GM23338 (cell line): ENCODE measurements at regions not wholly inside any gene's neighbourhood (a gene's known extent, or its start where the extent isn't known, plus 50 kb on each side); places are given as distances from the start of the nearest gene placed in this dataset.

Source experiments
- ATAC-seq: fragments of 200-7000 bp; cut with Tn5 transposase; 3 replicates; pipeline ENCODE4 v1.9.1; 2020
- DNase-seq: peaks from one replicate; pipeline ENCODE4 v3.0.0-alpha.2; 2015; ENCODE audit warnings: low spot score
- H2AFZ ChIP-seq: fragments of 200-600 bp; sonication (generic); 2 replicates; pipeline ENCODE4 v1.8.0; 2016; ENCODE audit warnings: antibody characterized with exemption, mild to moderate bottlenecking, moderate library complexity
- H3F3A ChIP-seq: fragments of 200-600 bp; sonication (generic); replicated peaks from 2 replicates; pipeline ENCODE4 v1.8.0; 2017; ENCODE audit warnings: antibody characterized with exemption, mixed run types, low read depth
- H3K27ac ChIP-seq: fragments of 200-600 bp; sonication (generic); 2 replicates; pipeline ENCODE4 v1.6.1; 2016; ENCODE audit warnings: low read depth
- H3K27me3 ChIP-seq: fragments of 200-600 bp; sonication (generic); 2 replicates; pipeline ENCODE4 v1.8.0; 2016; ENCODE audit warnings: mild to moderate bottlenecking, mixed run types, moderate library complexity; ENCODE audit not compliant: insufficient read depth
- H3K36me3 ChIP-seq: fragments of 200-600 bp; sonication (generic); 2 replicates; pipeline ENCODE4 v1.8.0; 2016; ENCODE audit warnings: mild to moderate bottlenecking; ENCODE audit not compliant: insufficient read depth
- H3K4me1 ChIP-seq: fragments of 200-600 bp; sonication (generic); 2 replicates; pipeline ENCODE4 v1.8.0; 2016; ENCODE audit warnings: mild to moderate bottlenecking, moderate library complexity; ENCODE audit not compliant: insufficient read depth
- H3K4me2 ChIP-seq: fragments of 200-600 bp; sonication (generic); 2 replicates; pipeline ENCODE4 v1.7.1; 2017; ENCODE audit warnings: mixed run types
- H3K4me3 ChIP-seq: fragments of 200-600 bp; sonication (generic); 2 replicates; pipeline ENCODE4 v1.6.1; 2016; ENCODE audit warnings: mixed run types
- H3K79me2 ChIP-seq: fragments of 200-600 bp; sonication (generic); replicated peaks from 2 replicates; pipeline ENCODE4 v1.8.0; 2017; ENCODE audit warnings: mild to moderate bottlenecking; ENCODE audit not compliant: insufficient read depth
- H3K9me2 ChIP-seq: fragments of 200-600 bp; sonication (generic); 2 replicates; pipeline ENCODE4 v1.8.0; 2017; ENCODE audit not compliant: insufficient read depth
- H4K20me1 ChIP-seq: fragments of 200-600 bp; sonication (generic); replicated peaks from 2 replicates; pipeline ENCODE4 v1.8.0; 2017; ENCODE audit warnings: mild to moderate bottlenecking; ENCODE audit not compliant: insufficient read depth
- H3K27ac Mint-ChIP-seq: 2 replicates; pipeline ENCODE4 v1.8.0; 2020; ENCODE audit warnings: inconsistent platforms, mild to moderate bottlenecking, moderate library complexity, mixed read lengths
- H3K27me3 Mint-ChIP-seq: 3 replicates; pipeline ENCODE4 v1.8.0; 2022; ENCODE audit warnings: low read depth, mild to moderate bottlenecking, moderate library complexity, mixed read lengths, inconsistent platforms; ENCODE audit not compliant: insufficient read depth, poor library complexity
- H3K36me3 Mint-ChIP-seq: 3 replicates; pipeline ENCODE4 v1.8.0; 2021; ENCODE audit warnings: low read depth, mild to moderate bottlenecking, inconsistent platforms, moderate library complexity, mixed read lengths
- H3K4me1 Mint-ChIP-seq: 3 replicates; pipeline ENCODE4 v1.8.0; 2020; ENCODE audit warnings: mild to moderate bottlenecking, inconsistent platforms, mixed read lengths
- H3K4me3 Mint-ChIP-seq: 3 replicates; pipeline ENCODE4 v1.8.0; 2021; ENCODE audit warnings: moderate library complexity, mild to moderate bottlenecking, inconsistent platforms, mixed read lengths
- H3K9me3 Mint-ChIP-seq: 3 replicates; pipeline ENCODE4 v1.8.0; 2020; ENCODE audit warnings: moderate library complexity, mild to moderate bottlenecking, inconsistent platforms, mixed read lengths
- CREB1 ChIP-seq: fragments of 250-450 bp; sonication (Bioruptor Pico); IDR thresholded peaks from 2 replicates; pipeline ENCODE4 v1.5.0; 2020; ENCODE audit warnings: low read depth, mild to moderate bottlenecking, moderate library complexity
- CTCF ChIP-seq, 2 experiments: fragments of 200-600 bp in 1 of 2; sonication (generic) in 1 of 2; conservative IDR thresholded peaks; 2 replicates each; pipeline versions ENCODE4 v1.5.1 to v1.6.1; 2016 to 2017; ENCODE audit warnings: antibody characterized with exemption in 2 of 2, low read depth in 2 of 2, mild to moderate bottlenecking in 2 of 2, moderate library complexity in 1 of 2
- ETS1 ChIP-seq: IDR thresholded peaks from 2 replicates; pipeline ENCODE4 v1.6.1; 2016; ENCODE audit warnings: antibody characterized with exemption
- EZH2 ChIP-seq: fragments of 200-600 bp; sonication (generic); IDR thresholded peaks from one replicate; pipeline ENCODE4 v1.8.0; 2017; ENCODE audit warnings: antibody characterized with exemption, mild to moderate bottlenecking, low read depth; ENCODE audit not compliant: unreplicated experiment
- EZH2phosphoT487 ChIP-seq: fragments of 200-600 bp; sonication (generic); IDR thresholded peaks from one replicate; pipeline ENCODE4 v1.8.1; 2018; ENCODE audit warnings: antibody characterized with exemption; ENCODE audit not compliant: unreplicated experiment
- JUNB ChIP-seq: IDR thresholded peaks from one replicate; pipeline ENCODE4 v1.6.1; 2016; ENCODE audit warnings: antibody characterized with exemption; ENCODE audit not compliant: unreplicated experiment
- NANOG ChIP-seq: IDR thresholded peaks from 2 replicates; pipeline ENCODE4 v1.6.1; 2016; ENCODE audit warnings: antibody characterized with exemption, borderline replicate concordance
- POLR2AphosphoS5 ChIP-seq: IDR thresholded peaks from 2 replicates; pipeline ENCODE4 v1.6.1; 2016; ENCODE audit warnings: antibody characterized with exemption, low read depth
- REST ChIP-seq: IDR thresholded peaks from one replicate; pipeline ENCODE4 v1.6.1; 2018; ENCODE audit warnings: antibody characterized with exemption; ENCODE audit not compliant: unreplicated experiment
- STAT1 ChIP-seq: IDR thresholded peaks from one replicate; pipeline ENCODE4 v1.6.1; 2016; ENCODE audit warnings: antibody characterized with exemption; ENCODE audit not compliant: unreplicated experiment
- ZNF114 ChIP-seq: fragments of 250-450 bp; sonication (Bioruptor Pico); IDR thresholded peaks from 2 replicates; pipeline ENCODE4 v1.5.0; 2020; ENCODE audit warnings: mild to moderate bottlenecking, moderate library complexity
- ZNF331 ChIP-seq: fragments of 250-450 bp; sonication (Bioruptor Pico); IDR thresholded peaks from 2 replicates; pipeline ENCODE4 v1.5.0; 2020; ENCODE audit warnings: low read depth, mild to moderate bottlenecking, moderate library complexity
- ZNF462 ChIP-seq: fragments of 250-450 bp; sonication (Bioruptor Pico); IDR thresholded peaks from 2 replicates; pipeline ENCODE4 v1.5.0; 2020; ENCODE audit warnings: mild to moderate bottlenecking, moderate library complexity

GRCh38 chr16:85984231-85984880, 85.4 kb downstream of the IRF8 start:
- H2AFZ ChIP-seq, result no peak overlapping the region
- H3K4me3 Mint-ChIP-seq, result no peak overlapping the region
- H3K4me3 ChIP-seq, result no peak overlapping the region
- H3K36me3 Mint-ChIP-seq, result no peaks in the 10 kb centered on the region
- H3K9me3 Mint-ChIP-seq, result no peaks in the 10 kb centered on the region; the same call in 2 of the 3 replicates
- no peak overlapping the region for H3K27ac Mint-ChIP-seq
- no peaks in the 10 kb centered on the region for H4K20me1 ChIP-seq
- no peaks in the 10 kb centered on the region for H3K4me1 ChIP-seq
- H3K36me3 ChIP-seq, result no peaks in the 10 kb centered on the region
- no peaks in the 10 kb centered on the region for H3K79me2 ChIP-seq
- H3K4me2 ChIP-seq, result no peak overlapping the region
- no peak for DNase-seq
- H3K27me3 ChIP-seq, result no peaks in the 10 kb centered on the region
- H3K27me3 Mint-ChIP-seq, result peaks cover 9% of the 10 kb centered on the region
- H3K27ac ChIP-seq, result no peak overlapping the region
- TF ChIP-seq EZH2 (no peak), NANOG (no peak), ZNF462 (CRISPR knock-in tag) (no peak), POLR2AphosphoS5 (no peak), EZH2phosphoT487 (no peak), REST (no peak), ETS1 (no peak), CREB1 (CRISPR knock-in tag) (no peak), STAT1 (no peak), CTCF (conservative IDR thresholded peaks at IDR 0.05; ENCODE audit: low read depth in 2 of 2) (no peak), ZNF114 (CRISPR knock-in tag) (no peak), ZNF331 (CRISPR knock-in tag) (no peak), JUNB (no peak)
- no peaks in the 10 kb centered on the region for H3K9me2 ChIP-seq
- no peaks in the 10 kb centered on the region for H3K4me1 Mint-ChIP-seq
- H3F3A ChIP-seq, result no peaks in the 10 kb centered on the region
- no peak for ATAC-seq
